OCI-LY1 (cell line): ENCODE measurements at regions not wholly inside any gene's neighbourhood (a gene's known extent, or its start where the extent isn't known, plus 50 kb on each side); places are given as distances from the start of the nearest gene placed in this dataset.

Source experiments
- H2AFZ ChIP-seq: fragments of 200-600 bp; sonication (generic), shearing (Covaris generic); 2 replicates; pipeline ENCODE4 v1.6.0; 2014; ENCODE audit warnings: antibody characterized with exemption, mild to moderate bottlenecking, low read length
- H3F3A ChIP-seq: fragments of 200-600 bp; sonication (generic), shearing (Covaris generic); 2 replicates; pipeline ENCODE4 v1.6.0; 2014; ENCODE audit warnings: mild to moderate bottlenecking, antibody characterized with exemption, low read length, moderate library complexity; ENCODE audit not compliant: insufficient read depth
- H3K27ac ChIP-seq: fragments of 200-600 bp; sonication (generic); 2 replicates; pipeline ENCODE4 v1.5.1; 2014; ENCODE audit warnings: low read length, mixed run types, mild to moderate bottlenecking, low read depth; ENCODE audit not compliant: poor library complexity, severe bottlenecking
- H3K27me3 ChIP-seq: fragments of 200-600 bp; sonication (generic); 2 replicates; pipeline ENCODE4 v1.6.0; 2014; ENCODE audit warnings: antibody characterized with exemption, mild to moderate bottlenecking, low read length, moderate library complexity; ENCODE audit not compliant: insufficient read depth
- H3K36me3 ChIP-seq: fragments of 200-600 bp; sonication (generic); 2 replicates; pipeline ENCODE4 v1.6.1; 2014; ENCODE audit warnings: mild to moderate bottlenecking, antibody characterized with exemption, low read length, moderate library complexity, mixed read lengths; ENCODE audit not compliant: insufficient read depth
- H3K4me1 ChIP-seq: fragments of 200-600 bp; sonication (generic); 2 replicates; pipeline ENCODE4 v1.5.1; 2014; ENCODE audit warnings: mild to moderate bottlenecking, low read length, moderate library complexity; ENCODE audit not compliant: insufficient read depth, severe bottlenecking
- H3K4me2 ChIP-seq: fragments of 200-600 bp; sonication (generic), shearing (Covaris generic); 2 replicates; pipeline ENCODE4 v1.6.1; 2014; ENCODE audit warnings: low read length
- H3K4me3 ChIP-seq: fragments of 200-600 bp; sonication (generic); 2 replicates; pipeline ENCODE4 v1.5.1; 2014; ENCODE audit warnings: low read length, low read depth, mild to moderate bottlenecking, mixed read lengths; ENCODE audit not compliant: poor library complexity, severe bottlenecking
- H3K79me2 ChIP-seq: fragments of 200-600 bp; shearing (Covaris generic); 2 replicates; pipeline ENCODE4 v1.6.1; 2016; ENCODE audit warnings: mixed run types, low read length, mixed read lengths; ENCODE audit not compliant: insufficient read depth
- H3K9ac ChIP-seq: fragments of 200-600 bp; sonication (generic), shearing (Covaris generic); 2 replicates; pipeline ENCODE4 v1.6.1; 2014; ENCODE audit warnings: mild to moderate bottlenecking, low read length, mixed read lengths
- H3K9me2 ChIP-seq: fragments of 200-600 bp; sonication (generic), shearing (Covaris generic); 2 replicates; pipeline ENCODE4 v1.6.1; 2014; ENCODE audit warnings: low read depth, mild to moderate bottlenecking, low read length, mixed read lengths
- H3K9me3 ChIP-seq: fragments of 200-600 bp; shearing (Covaris generic); 2 replicates; pipeline ENCODE4 v1.6.1; 2014; ENCODE audit warnings: low read length, mixed read lengths
- H4K20me1 ChIP-seq: fragments of 200-600 bp; sonication (generic), shearing (Covaris generic); 2 replicates; pipeline ENCODE4 v1.6.0; 2016; ENCODE audit warnings: mild to moderate bottlenecking, low read length; ENCODE audit not compliant: insufficient read depth
- CTCF ChIP-seq: fragments of 200-600 bp; sonication (generic), shearing (Covaris generic); IDR thresholded peaks from 2 replicates; pipeline ENCODE4 v1.5.1; 2017; ENCODE audit warnings: mild to moderate bottlenecking, antibody characterized with exemption, low read length, moderate library complexity, mixed read lengths
- EZH2 ChIP-seq: fragments of 200-600 bp; sonication (generic), shearing (Covaris generic); IDR thresholded peaks from 2 replicates; pipeline ENCODE4 v1.8.0; 2017; ENCODE audit warnings: borderline replicate concordance, mixed run types, mild to moderate bottlenecking, antibody characterized with exemption, low read length, moderate library complexity, mixed read lengths

- peak overlapping the region; percentile 38 for H3K4me2 ChIP-seq
- H3K4me3 ChIP-seq, result no peak overlapping the region
- TF ChIP-seq CTCF (no peak), EZH2 (no peak)
- no peaks in the 10 kb centered on the region for H3K79me2 ChIP-seq
- H3K36me3 ChIP-seq, result peaks cover 4% of the 10 kb centered on the region; the same call in 1 of the 2 replicates
- H3K27ac ChIP-seq, result peak overlapping the region; percentile 95
- H2AFZ ChIP-seq, result peak overlapping the region; percentile 22; the same call in 1 of the 2 replicates
- H3K9ac ChIP-seq, result peak overlapping the region; percentile 20; the same call in 1 of the 2 replicates
- no peaks in the 10 kb centered on the region for H3K9me3 ChIP-seq
- H3K4me1 ChIP-seq, result peaks cover 42% of the 10 kb centered on the region
- no peaks in the 10 kb centered on the region for H3K9me2 ChIP-seq
- 0 out of 2 replicates have a peak, but pooled peaks cover 4% of the 10 kb centered on the region for H3F3A ChIP-seq
- no peaks in the 10 kb centered on the region for H4K20me1 ChIP-seq
- no peaks in the 10 kb centered on the region for H3K27me3 ChIP-seq
These were observed 455.3 kb upstream of the ALCAM start for GRCh38 chr3:104911376-104911775.

GRCh38 chr3:104916971-104917370 lies 449.7 kb upstream of the ALCAM start:
- Histone ChIP-seq H2AFZ (no peak overlapping the region), H3K4me2 (no peak overlapping the region)

GRCh38 chr3:104920512-104920911 lies 446.2 kb upstream of the ALCAM start:
- H3K9me3 ChIP-seq, result peaks cover 13% of the 10 kb centered on the region
- TF ChIP-seq CTCF, result no peak
- no peak for TF ChIP-seq EZH2
- no peaks in the 10 kb centered on the region for H3K27me3 ChIP-seq

More at GRCh38 chr3:104916971-104917370, 449.7 kb upstream of the ALCAM start:
- H3F3A ChIP-seq, result no peaks in the 10 kb centered on the region
- TF ChIP-seq EZH2 (no peak), CTCF (no peak)
- H3K27ac ChIP-seq, result no peak overlapping the region
- H3K9me3 ChIP-seq, result peaks cover 13% of the 10 kb centered on the region
- H3K9me2 ChIP-seq, result no peaks in the 10 kb centered on the region
- H3K79me2 ChIP-seq, result no peaks in the 10 kb centered on the region
- H3K27me3 ChIP-seq, result no peaks in the 10 kb centered on the region
- no peak overlapping the region for H3K9ac ChIP-seq
- H4K20me1 ChIP-seq, result no peaks in the 10 kb centered on the region
- H3K36me3 ChIP-seq, result no peaks in the 10 kb centered on the region
- H3K4me1 ChIP-seq, result peaks cover under 1% of the 10 kb centered on the region
- no peak overlapping the region for H3K4me3 ChIP-seq

More at GRCh38 chr3:104920512-104920911, 446.2 kb upstream of the ALCAM start:
- H3K27ac ChIP-seq, result no peak overlapping the region
- H2AFZ ChIP-seq, result no peak overlapping the region
- no peak overlapping the region for H3K4me3 ChIP-seq
- H3K4me2 ChIP-seq, result no peak overlapping the region
- no peak overlapping the region for H3K9ac ChIP-seq
- H3K36me3 ChIP-seq, result no peaks in the 10 kb centered on the region
- H3F3A ChIP-seq, result no peaks in the 10 kb centered on the region
- H3K79me2 ChIP-seq, result no peaks in the 10 kb centered on the region
- H3K9me2 ChIP-seq, result no peaks in the 10 kb centered on the region
- H3K4me1 ChIP-seq, result no peaks in the 10 kb centered on the region
- no peaks in the 10 kb centered on the region for H4K20me1 ChIP-seq
